HT1080 (cell line): ENCODE measurements at regions not wholly inside any gene's neighbourhood (a gene's known extent, or its start where the extent isn't known, plus 50 kb on each side); places are given as distances from the start of the nearest gene placed in this dataset.

Source experiments
- DNase-seq: peaks from one replicate; pipeline ENCODE4 v3.0.0-alpha.2; 2015; ENCODE audit warnings: low read depth

DNA sequence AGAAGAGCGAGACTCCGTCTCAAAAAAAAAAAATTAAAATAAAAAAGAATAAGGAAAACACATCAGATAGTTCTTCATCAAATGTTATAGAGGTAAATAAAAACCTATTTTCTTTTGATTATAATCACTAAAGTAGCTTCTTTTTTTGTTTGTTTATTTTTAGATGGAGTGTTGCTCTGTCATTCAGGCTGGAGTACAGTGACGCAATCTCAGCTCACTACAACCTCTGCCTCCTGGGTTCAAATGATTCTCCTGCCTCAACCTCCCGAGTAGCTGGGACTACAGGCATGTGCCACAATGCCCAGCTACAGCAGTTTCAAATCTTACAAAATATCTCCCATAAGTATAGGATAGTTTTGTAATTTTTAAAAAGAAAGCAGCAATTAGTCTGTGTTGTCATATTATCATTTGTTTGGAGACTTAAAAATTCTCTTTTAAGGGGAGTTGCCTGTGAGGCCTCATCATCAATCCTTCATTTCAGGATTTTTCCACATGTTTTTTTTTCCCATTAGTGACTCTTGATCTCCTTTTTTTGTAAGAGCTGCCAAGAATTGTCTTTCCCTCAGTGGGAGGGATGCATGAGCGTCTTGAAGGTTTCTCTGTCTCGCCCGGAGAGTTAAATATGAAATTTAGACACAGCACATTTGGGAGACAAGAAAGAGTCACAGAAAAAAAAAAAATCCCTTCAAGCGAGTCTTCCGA, 275.9 kb downstream of the CDCA7 start:
- no peak for DNase-seq

DNA sequence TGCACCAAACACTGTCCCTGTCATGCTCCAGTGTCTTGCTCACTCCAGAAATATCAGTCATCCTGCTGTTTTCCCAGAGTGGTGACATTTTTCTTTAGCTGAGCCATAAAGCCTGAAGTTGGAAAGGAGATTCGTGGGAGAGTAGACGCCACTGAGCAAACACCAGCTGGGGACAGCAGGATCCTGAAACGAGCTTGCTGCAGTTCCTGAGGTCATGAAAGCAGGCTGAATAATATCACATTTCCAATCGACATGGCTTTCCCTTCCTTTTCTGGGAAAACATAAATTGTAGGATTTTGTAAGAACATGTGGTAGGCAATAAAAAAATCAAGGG, 276.4 kb downstream of the CDCA7 start:
- DNase-seq = peak; percentile 6

DNA sequence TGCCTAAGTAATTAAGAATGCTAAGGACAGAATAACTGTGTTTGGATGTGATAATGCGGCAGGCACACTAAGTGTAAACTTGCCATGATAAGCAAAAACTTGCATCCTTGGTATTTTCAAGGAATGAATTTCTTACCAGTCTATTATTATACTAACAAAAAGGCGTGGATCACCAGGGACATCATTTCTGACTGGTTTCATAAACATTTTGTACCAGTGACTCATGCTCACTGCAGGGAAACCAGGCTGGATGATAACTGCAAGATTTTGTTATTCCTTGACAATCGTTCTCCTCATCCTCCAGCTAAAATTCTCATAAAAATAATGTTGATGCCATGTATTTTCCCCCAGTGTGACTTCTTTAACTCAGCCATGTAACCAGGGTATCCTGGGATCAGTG, 289.5 kb downstream of the CDCA7 start:
- peak; percentile 46 for DNase-seq

DNA sequence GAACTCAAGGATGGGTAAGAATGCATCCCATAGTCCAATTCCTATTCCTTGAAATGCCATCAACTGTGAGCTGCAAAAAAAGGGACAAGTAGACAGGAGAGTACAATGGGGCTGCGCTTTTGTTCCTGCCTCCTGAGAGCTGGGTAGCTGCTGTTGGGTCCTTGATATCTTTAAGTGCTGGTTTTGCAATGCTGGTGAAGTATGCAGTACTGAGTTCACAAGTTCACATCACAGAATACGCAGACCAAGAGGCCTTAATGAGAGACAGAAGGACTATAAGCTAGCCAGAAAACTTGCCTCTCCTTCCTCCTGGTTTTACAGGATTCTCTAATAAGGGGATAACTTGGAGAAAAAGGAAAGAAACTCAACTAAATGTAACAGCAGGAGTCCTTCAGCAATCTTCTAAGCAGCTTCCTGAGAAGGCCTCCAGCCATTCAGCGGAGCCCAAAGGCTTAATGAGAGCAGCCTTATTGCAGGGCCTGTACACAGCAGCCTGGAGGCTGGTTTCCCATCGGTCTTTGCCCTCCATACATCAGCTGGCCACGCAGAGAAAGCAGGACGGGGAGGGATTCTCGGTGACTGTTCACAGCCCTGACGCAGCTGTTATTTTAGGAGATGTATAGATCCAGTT, 293.1 kb downstream of the CDCA7 start:
- no peak for DNase-seq

DNA sequence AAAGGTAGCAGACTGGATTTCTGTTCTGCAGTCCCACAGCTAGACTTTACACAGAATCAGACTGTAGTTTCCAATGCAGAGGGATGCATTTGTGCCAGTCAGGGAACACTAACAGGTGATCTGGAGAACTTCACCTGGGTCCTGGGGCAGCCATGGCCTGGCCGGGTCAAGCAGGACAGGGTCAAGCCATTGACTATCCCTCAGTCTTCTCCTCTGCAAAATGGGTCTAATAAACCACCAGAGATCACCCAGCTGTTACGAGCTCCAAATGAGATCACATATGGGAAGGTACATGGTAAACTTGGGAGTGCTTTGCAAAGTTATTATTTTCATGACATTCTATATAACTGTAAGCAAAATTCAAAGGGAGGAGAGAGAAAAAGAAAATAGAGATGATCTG, 294.1 kb downstream of the CDCA7 start:
- DNase-seq = no peak

DNA sequence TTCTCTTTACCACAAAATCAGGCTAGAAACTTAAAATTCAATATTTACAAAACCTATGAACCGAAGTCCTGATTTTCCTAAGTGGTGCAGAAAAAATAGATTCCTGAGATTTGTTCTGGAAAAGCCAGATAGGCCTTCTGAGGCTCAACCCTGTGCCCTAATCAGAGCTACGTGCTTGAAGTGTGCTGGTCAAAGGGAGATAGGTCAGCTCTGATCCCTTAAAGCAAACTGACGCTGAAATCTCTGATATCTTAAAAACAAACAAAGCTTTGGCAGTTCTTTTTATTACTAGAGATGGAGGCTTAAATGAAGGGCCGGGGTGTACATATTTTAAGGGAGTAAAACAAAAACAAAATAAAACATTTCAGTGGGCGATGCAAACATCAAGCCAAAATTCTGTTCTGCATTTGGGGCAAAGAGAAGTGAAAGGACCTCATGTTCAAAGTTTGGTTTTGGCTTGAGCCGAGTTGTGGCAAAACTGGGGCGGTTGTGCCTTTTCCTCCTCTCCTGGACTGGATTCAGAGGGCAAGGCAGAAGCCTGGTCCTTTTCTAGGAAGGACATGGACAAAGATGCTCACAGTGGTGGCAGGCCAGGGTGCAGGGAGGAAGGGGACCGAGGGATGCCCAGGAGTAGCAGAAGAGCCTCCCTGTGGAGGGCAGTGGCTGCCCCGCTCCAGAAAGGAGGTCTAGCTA, 295.0 kb downstream of the CDCA7 start:
- DNase-seq = no peak

DNA sequence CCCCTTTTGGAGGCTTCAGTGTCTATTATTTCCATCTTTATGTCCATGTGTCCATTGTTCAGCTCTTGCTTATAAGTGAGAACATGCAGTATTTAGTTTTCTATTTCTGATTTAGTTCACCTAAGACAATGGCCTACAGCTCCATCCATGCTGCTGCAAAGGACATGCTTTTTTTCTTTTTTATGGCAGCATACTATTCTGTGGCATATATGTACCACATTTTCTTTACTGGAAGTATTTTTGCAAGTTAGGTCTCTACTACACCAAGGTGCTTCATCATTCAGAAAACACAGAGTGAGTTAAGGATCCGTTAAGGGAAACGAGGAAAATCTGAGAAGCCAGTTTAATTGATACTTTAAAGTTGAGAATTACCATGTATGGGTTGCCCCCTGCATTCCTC, 297.2 kb downstream of the CDCA7 start:
- no peak for DNase-seq

DNA sequence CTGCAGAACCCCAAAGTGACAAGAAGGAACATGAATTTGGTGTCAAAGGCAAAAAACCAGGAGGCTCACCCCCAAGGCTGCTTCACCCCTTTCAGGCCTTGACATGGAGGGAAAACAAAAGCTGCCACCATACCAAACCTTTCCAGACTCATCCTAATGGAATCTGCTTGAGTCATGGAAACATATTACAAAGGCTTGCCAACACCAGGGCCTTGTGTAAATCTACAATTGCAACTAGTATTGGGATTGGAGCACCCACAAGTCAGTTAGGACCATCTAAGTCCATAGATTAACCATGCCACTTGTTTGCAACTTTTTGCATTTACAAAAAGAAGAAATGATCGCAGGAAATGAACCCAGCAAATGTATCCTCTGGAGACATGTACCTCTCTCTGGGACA, 297.6 kb downstream of the CDCA7 start:
- DNase-seq = peak; percentile 90

DNA sequence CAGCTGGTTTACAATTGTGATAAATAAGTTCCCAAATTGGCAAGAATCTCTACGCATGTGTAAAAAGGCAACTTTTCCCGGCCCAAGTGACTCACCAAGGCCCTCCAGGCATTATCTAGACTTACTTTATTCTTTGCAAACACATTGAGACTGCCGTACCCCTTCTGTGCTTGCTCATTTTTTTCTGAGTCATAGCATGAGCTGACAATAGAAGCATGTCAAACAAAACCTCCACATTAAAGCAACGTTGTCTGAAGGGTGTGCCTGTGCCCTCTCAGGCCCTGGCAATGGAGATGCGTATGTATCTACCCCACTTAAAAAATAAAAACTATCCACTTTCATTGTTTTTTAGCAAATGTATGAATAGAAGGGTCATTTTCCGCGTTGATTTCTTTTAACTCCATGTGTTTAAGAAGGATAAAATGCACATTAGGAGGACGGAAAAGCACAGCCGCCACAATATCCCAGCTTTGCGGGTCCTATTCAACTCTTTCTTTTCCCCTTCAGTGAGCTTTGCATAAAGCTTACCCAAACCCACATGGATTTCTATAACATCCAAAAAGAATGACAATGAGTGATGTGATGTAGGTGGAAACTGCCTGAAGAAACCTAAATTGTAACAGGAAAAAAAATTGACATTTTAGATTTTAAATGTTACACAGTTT, 298.2 kb downstream of the CDCA7 start:
- DNase-seq = peak; percentile 97

DNA sequence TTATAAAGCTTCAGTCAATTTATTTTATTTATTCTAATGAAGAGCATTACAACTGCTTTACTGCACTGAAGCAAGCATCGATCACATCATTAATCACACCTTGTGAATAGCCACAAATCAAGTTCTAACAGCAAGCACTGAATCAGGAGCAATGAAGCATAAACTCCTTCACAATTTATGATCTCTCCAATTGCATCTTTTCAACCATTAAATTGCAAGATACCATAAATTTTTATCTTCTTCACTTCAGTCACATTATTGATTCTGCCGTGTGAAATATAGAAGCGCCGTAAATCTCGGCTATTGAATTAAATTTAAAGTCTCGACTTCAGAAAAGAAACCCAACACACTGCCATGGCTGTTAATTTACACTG, 298.7 kb downstream of the CDCA7 start:
- DNase-seq = no peak

DNA sequence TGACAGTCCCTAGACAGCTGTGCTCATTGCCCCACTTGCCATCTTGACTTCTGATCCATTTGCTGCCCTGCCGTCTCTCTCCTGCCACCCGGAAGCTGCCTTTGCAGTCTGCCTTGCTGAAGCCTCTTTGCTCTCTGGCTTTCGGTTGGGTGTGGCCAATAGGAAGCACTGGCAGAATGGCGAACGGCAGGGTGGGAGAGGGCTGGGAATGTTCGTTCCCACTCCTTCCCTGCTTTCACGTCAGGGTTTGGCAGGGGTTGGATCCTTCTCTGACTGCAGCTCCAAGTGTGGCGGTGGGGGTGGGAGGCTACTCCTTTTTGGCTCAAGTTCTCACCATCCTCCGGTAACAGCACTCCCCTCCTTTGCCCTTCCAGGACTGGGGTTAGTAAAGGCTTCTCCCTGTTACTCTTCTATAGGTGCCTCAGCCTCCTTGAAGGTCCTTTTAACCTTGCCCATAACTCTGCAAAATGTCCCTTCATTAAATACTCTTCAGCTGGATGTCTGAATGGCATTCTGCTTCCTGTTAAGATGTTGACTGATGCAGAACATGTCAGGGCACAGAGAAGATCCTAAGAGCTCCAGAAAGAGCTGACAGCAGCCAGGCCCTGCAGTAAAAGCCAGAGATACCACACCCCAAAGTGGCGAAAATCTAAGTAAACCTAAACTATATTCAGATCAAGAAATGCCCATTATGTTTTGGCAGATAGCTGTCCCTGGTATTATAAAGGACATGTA, 299.7 kb downstream of the CDCA7 start:
- DNase-seq = no peak

DNA sequence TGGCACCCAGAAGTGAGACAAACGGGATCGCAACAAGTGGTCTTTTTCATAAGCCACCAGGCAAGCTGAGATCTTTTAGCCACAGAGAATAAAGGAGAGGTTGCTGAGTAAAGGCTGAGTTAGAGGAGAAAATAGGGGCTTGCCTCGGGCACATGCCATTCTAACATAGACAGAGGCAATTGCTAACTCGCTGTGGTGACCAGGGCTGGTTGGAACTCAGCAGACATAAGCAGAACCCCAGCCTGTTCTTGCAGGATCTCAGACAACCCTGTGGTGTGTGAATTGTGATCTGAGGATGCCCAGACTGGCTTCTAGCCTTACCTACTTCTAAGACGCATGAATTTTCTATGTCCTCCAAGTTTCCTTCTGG, 300.2 kb downstream of the CDCA7 start:
- DNase-seq = no peak

DNA sequence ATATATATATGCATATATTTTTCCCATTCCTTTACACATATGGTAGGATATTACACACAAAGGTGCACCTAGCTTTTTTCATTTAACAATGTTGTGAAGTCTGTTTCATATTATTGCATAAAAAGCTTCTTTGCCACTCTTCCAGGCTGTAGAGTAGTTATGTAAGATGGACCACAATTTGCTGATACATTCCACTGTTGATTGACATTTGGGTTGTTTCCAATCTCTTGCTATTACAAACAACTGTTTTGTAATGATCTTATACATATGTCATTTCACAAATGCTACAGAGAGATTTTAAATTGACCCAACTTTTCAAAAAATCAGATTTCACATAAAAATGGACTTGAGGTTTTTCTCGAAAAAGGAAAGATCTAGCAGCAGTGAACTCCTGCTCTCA, 301.4 kb downstream of the CDCA7 start:
- no peak for DNase-seq

DNA sequence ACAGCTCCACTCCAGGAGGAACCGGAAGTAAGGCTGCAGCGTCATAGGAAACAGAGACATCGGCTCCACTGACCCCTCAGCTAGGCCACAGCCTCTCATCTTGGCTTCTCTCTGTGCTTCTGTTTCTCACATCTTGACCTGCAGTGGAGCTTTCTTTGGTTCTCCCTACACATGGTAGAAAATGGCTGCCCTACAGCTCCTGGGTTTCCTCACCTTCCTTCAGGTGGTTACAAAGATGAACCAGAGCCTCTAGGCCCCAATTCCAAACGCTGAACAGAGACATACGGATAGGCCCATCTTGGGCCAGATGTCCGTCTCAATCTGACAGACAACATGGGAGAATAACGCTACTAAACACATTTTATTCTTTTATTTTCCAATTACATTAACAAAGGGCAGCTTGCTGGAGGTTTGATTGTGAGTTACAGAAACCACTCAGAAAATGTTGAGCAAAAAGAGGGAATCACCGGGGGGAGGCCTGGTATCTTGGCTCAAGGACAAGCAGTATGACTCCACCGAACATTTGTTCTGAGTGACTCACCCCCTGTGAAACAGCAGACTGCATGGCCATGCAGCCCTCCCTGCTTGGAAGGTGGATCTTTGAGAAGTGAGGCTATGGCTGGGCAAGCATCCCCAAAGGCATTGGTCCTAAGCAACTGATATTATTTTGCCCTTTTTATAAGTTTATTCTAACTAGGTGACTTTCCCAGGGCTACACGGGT, 303.5 kb downstream of the CDCA7 start:
- DNase-seq = peak; percentile 90

DNA sequence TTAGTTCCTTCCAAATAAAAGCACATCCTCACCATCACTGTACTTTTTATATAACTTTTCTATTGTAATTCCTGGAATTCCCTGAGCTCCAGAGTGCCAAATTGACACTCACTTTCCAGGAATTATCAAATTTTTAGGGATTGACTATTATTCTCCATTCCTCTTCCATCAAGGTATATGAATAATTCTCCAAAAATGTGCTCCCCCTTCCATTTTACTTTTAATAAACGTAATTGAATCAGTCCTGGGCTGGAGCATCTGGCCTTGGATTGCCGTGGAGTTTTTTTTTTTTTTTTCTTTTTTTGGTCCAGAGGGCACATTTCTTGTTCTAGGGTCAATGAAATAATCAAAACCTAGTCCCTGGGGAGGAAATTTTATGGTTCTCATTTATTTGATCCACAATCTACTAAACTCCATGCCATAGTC, 304.3 kb downstream of the CDCA7 start:
- peak; percentile 21 for DNase-seq

DNA sequence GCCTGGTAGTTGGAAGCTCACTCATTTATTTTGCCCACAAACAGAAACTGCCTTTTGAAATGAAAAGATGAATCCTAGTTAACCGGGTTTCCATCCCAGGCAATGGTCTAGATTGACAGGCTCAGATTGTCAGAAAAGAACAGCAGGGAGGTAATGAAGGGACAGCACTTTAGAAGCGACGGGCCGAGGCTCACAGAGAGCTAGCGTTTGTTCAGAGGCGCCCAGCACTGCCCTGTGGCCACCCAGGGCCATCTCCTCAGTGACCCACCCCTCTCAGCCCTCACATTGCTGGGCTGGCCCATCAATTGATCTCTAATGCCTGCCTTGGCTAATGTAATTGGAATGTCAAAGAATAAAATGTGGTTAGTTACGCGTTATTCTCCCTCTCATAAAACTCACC, 304.8 kb downstream of the CDCA7 start:
- no peak for DNase-seq

DNA sequence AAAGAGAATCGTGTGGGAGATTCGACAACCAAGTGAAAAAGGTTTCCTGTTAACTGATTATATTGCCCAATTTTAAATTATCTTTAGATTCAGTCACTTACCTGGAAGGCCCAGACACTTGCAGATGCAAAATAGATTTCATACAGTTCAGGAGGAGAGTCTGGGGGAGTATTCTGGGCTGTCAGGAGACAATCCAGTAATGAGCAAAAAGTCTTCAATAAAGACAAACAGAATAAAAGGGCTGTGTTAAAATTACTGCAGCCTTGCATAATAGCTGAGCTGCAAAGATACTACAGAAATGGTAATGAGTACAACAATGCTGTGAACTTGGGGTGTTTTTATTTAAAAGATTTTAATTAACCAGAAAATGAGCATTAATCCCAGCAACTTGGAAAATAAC, 303.6 kb downstream of the SP3 start:
- no peak for DNase-seq

DNA sequence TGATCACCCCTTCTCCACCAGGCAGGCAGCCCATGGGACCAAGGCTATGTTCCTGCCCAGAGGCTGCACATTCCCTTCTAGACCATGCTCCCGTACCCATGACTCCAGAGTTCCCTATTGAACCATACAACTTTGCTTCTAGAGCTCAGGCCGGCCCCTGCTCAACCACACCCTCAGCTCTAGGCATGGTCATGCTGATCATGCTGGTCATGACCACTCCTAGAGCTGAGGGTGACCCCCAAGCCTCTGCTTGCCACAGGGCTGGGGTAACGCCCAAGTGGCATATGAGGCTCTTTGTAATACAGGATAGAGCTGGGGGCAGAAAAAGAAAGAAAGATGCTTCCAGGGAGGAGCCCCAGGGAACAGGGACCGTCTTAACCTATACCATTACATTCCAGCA, 301.8 kb downstream of the SP3 start:
- no peak for DNase-seq

DNA sequence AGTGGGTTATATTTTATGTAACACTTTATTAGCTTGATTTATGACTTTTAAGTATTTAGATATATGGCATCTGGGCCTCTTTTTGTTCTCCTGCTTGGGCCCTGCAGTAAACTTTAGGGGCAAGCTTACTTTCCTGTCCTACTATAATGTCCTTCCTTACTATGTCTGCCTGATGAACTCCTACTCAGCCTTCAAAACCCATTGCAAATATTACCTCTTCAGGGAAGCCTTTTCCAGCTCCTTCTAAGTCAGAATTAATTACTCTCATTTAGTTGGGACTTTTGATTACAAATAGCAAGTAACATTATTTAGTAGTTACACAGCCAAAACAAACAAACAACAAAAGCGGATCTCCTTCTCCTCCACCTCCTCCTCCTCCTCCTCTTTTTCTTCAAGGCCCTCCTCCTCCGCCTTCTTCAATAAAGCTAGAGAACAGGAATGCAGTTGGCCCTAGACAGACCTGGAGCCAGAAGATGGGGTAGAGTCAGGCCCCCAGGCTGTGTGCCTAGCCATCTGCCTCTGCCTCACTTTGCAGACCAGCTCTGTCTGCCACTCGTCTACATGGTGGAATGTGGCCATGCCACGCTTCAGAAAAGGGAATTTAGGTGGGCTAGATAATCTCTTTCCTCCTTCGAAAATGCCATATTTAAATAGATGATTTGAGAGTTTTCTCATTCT, 301.2 kb downstream of the SP3 start:
- DNase-seq = no peak

DNA sequence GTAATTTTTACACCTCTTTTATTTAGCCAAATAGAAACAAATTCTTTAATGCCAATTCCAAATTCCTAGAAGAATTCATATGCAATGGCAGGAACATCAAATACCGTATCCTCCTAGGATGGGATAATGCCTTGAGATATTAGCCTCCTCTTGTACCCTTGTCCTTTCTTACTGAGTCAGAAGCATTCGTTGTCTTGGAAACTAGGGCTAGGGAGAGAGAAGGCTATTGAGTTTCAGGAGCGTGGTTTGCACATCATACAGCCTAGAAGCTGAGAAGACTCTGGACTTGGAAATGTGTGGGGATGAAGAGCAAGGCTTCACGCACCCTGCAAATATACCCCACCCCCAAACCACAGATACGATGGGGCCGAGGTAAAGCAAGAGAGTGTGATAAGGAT, 300.7 kb downstream of the SP3 start:
- DNase-seq = no peak
